HK-2 (cell line): ENCODE measurements at regions not wholly inside any gene's neighbourhood (a gene's known extent, or its start where the extent isn't known, plus 50 kb on each side); places are given as distances from the start of the nearest gene placed in this dataset.

Experiments used
- DNase-seq: peaks from one replicate; pipeline ENCODE4 v3.0.0-alpha.2; 2018; ENCODE audit not compliant: unreplicated experiment

DNA sequence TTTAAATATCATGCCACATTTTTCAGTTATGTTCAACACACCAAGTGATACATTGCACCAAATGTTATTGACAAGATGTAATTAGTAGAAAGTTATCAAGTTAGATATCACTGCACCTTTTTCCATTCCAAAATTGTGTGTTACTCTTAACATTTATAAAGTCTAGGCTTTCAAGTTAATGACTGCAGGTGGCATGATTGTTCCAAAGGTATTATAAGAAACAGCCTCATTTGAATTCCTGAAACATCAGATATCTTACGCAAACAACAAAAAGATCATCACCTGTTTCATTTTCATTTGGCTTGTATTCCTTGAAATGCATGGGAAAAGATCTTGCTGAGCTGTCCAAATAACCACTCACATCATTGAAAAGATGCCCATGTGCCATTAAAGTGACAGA is 1528.2 kb upstream of the ZEB2 start:
- no peak for DNase-seq

GRCh38 chr2:146041274-146041910 is 1521.5 kb upstream of the ZEB2 start:
- no peak for DNase-seq

DNA sequence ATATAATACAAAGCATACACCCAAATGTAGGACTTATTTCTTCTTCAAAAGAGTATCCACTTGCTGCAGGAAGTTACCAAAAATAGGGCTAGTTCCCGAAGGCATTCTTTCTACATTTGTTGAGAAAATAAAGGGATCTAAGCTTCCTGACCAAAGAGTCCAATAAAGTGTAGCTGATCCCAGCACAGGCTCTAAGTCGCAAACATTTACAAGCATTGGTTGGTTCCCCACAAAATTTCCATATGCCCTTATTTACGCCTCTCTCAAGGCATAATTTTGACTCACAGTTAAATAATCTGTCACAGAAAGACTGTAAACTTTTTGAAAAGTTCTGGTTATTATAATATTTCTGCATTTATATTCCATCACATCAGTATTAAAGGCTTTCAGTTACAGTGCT is 1520.1 kb upstream of the ZEB2 start:
- DNase-seq, result no peak

DNA sequence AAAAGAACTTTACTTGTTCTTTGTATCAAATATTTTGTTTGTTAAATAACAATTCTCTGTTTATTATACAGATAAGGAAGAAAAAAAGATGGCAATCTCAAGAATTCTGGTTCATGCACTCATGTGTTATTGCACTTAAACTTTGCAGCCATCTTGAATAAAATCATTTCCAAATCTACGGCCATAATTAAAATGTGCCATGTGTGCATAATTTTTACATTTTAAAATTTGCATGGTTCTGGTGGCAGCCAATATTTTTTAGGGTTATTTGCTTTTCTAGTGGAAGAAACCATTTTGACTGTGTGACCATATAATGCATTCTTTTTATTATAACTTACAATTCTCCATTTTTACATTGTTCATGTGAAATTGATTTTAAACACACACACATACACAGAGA is 1518.1 kb upstream of the ZEB2 start:
- no peak for DNase-seq

GRCh38 chr2:146037334-146037870 is 1517.5 kb upstream of the ZEB2 start:
- no peak for DNase-seq

- no peak for DNase-seq
These were observed 1511.2 kb upstream of the ZEB2 start for GRCh38 chr2:146031158-146031557.

- no peak for DNase-seq
These were observed 1507.2 kb upstream of the ZEB2 start for GRCh38 chr2:146027156-146027555.

- DNase-seq, result no peak
These were observed 1505.6 kb upstream of the ZEB2 start for GRCh38 chr2:146025519-146025918.

GRCh38 chr2:146024212-146024743 is 1504.4 kb upstream of the ZEB2 start:
- no peak for DNase-seq

DNA sequence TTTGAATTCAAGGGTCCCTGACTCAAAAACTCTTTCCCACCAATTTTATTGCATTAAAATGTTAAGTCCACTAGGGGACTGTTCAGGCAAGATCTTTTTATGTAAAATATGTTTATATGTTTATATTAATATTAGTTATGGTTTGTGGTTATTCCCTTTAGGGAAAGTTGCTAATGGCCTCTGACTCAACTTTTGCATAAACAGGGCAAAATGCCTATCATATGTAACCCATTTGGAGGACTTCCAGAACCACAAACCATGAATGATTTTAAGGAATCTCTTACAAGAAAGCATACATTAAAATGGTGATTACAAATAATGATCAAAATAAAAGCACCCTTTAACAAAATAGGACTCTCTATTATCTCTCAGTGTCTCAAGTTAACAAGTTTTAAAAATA is 1484.5 kb upstream of the ZEB2 start:
- DNase-seq, result no peak

DNA sequence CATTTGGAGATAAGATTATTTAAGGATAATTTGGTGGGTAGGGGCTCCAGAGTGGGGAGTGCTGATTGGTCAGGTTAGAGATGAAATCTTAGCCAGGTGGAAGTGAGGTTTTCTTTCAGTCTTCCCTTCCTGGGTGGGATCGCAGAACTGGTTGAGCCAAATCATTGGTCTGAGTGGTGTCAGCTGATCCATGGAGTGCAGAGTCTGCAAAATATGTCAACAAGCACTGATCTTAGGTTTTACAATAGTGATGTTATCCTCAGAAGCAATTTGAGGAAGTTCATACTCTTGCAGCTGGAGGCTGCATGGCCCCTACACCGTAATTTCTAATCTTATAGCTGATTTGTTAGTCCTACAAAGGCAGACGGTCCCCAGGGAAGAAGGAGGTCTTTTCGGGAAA is 1483.4 kb upstream of the ZEB2 start:
- DNase-seq, result no peak

- no peak for DNase-seq
These were observed 1475.0 kb upstream of the ZEB2 start for GRCh38 chr2:145994910-145995309.

- DNase-seq, result no peak
These were observed 1472.7 kb upstream of the ZEB2 start for GRCh38 chr2:145992572-145992971.

- no peak for DNase-seq
These were observed 1467.9 kb upstream of the ZEB2 start for GRCh38 chr2:145987793-145988192.

- DNase-seq, result no peak
These were observed 1465.6 kb upstream of the ZEB2 start for GRCh38 chr2:145985517-145985916.

GRCh38 chr2:145984580-145984979 is 1464.7 kb upstream of the ZEB2 start:
- DNase-seq, result no peak

DNA sequence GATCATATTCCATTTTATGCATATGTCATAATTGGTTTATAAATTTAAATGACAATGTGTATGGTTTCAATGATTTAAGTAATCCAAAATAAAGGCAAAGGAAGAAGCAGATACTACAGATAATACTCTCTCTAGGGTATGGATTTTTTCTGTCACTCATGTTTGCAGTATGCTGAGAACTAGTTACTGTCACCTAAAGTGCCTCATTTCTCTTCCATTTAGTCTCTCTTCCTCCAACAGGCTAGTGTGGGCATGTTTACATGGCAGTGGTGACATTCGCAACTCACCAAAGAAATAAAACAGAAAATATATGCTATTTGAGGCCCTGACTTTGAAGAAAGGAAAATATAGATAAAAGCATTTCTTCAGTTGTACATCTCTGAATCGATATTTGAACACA is 1460.4 kb upstream of the ZEB2 start:
- DNase-seq, result no peak

- DNase-seq, result no peak
These were observed 1455.5 kb upstream of the ZEB2 start for GRCh38 chr2:145975406-145975805.

GRCh38 chr2:145961846-145962245 is 1441.9 kb upstream of the ZEB2 start:
- no peak for DNase-seq

DNA sequence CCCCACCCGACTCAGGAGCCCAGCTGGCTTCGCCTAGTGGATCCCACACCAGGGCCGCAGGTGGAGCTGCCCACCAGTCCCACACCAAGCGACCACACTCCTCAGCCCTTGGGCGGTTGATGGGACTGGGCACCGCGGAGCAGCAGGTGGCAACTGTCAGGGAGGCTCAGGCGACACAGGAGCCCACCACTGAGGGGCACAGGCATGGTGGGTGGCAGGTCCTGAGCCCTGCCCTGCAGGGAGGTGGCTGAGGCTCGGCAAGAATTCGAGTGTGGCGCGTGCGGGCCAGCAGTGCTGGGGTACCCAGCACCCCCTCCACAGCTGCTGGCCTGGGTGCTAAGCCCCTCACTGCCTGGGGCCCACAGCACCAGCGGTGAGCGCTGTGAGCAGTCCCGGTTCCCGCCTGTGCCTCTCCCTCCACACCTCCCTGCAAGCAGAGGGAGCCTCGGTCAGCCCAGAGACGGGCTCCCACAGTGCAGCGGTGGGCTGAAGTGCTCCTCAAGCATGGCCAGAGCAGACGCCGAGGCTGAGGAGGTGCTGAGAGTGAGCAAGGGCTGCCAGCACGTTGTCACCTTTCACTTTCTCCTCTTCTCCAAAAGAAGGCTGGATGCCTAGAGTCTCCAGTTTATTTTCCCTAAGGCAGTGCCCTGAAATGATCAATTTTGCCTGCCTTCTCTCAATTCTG is 1440.7 kb upstream of the ZEB2 start:
- DNase-seq, result no peak

GRCh38 chr2:145958611-145959010 is 1438.7 kb upstream of the ZEB2 start:
- no peak for DNase-seq

DNA sequence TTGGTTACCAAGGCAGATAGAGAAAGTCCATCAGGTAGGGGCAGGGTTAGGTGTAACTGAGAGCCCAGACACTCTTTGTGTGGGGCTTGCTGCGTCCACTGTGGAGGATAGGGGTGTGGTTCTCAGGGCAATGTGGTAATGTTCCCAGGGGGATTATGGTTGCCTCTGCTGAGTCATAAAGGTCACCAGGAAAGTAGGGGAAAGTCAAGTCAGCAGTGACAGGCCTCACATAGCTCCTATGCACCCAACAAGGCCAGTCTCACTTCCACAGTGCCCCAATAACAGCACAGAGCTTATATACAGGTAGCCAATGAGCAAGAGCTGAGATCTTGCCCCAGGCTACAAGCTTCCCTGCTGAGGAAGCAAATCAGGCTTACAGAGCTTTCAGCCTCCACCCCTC is 1438.0 kb upstream of the ZEB2 start:
- no peak for DNase-seq

GRCh38 chr2:145939949-145940348 is 1420.0 kb upstream of the ZEB2 start:
- no peak for DNase-seq
